Panc1 (cell line): ENCODE measurements at regions not wholly inside any gene's neighbourhood (a gene's known extent, or its start where the extent isn't known, plus 50 kb on each side); places are given as distances from the start of the nearest gene placed in this dataset.

Experiments
- CTCF ChIP-seq: fragments of 450-650 bp; IDR thresholded peaks from 2 replicates; pipeline ENCODE4 v1.5.1; 2017; ENCODE audit warnings: mild to moderate bottlenecking
- POLR2AphosphoS5 ChIP-seq: IDR thresholded peaks from 2 replicates; pipeline ENCODE4 v1.6.1; 2012; ENCODE audit warnings: mild to moderate bottlenecking, low read depth, low read length, moderate library complexity
- REST ChIP-seq, 2 experiments: IDR thresholded peaks; 2 replicates each; pipeline ENCODE4 v1.6.1; 2011 to 2012; ENCODE audit warnings: low read depth in 2 of 2, control low read depth in 1 of 2, low read length in 1 of 2, mild to moderate bottlenecking in 1 of 2, moderate library complexity in 1 of 2; ENCODE audit not compliant: insufficient read depth in 1 of 2
- TCF7L2 ChIP-seq: IDR thresholded peaks from 2 replicates; pipeline ENCODE4 v1.6.1; 2011; ENCODE audit warnings: mild to moderate bottlenecking, low read depth, low read length, inconsistent platforms

- TF ChIP-seq CTCF (no peak), TCF7L2 (no peak), REST (IDR thresholded peaks at IDR 0.05; ENCODE audit: insufficient read depth in 1 of 2, low read depth in 2 of 2, low read length in 1 of 2) (no peak), POLR2AphosphoS5 (no peak)
Measured at GRCh38 chr4:178672512-178672911, 1230.3 kb upstream of the AGA start.
